ENCODE measurements at regions not wholly inside any gene's neighbourhood (a gene's known extent, or its start where the extent isn't known, plus 50 kb on each side); places are given as distances from the start of the nearest gene placed in this dataset.
"Not testable (repeated sequence)": the region's sequence is repeated elsewhere in the genome, so short reads cannot be mapped to it uniquely, and the experiment has no call there.

DNA sequence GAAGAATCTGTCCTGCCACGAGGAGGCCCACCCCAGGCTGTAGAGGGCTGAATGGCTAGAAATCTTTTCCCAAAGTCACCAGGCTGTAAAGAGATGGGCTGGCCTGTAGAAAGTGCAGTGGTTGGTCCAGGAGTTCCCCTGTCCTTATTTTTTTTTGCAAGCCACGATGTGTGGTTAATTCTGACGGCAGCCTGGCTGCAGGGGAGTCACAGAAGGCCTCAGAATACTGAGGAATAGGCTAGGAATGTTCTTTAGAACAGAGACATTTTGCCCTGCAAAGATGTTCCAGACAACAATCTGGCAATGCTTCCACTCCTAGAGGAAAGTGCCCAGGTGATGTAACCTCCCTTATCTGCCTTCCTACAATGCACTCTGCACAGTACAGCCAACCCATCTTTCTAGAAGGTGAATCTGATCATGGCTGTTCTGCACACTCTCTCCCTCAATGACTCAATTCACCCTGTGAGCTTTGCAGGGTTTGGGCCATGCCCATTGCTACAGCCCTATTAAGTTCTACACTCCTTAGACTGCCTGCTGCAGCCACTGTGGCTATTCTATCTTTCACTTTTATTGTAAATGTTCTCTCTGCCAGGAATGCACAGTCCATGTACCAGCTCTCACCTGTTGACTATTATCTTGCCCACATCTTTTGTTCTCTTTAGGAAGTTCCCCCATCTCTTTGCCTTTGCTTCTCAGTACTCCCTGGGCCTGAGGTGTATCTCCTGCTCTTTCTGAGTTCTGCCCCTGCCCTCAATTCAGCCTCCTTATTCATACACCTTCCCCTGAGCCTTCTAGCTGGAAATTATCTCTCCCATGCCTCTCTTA, 377.8 kb upstream of the CLINT1 start:
- no peak overlapping the region for H3K27ac ChIP-seq

GRCh38 chr5:158235159-158235547, 376.2 kb upstream of the CLINT1 start:
- H3K27ac ChIP-seq, result no peak overlapping the region
- DNase-seq (ENCODE audit: low read depth, low spot score), result no peak

More for the DNA sequence above, 377.8 kb upstream of the CLINT1 start:
- DNase-seq (ENCODE audit: low read depth, low spot score), result no peak

GRCh38 chr5:158234323-158235158, 375.6 kb upstream of the CLINT1 start:
- H3K27ac ChIP-seq, result no peak overlapping the region
- DNase-seq (ENCODE audit: low read depth, low spot score), result no peak

GRCh38 chr5:158233735-158234322, 374.9 kb upstream of the CLINT1 start:
- no peak for DNase-seq (ENCODE audit: low read depth, low spot score)

GRCh38 chr5:158227314-158227713, 368.4 kb upstream of the CLINT1 start:
- not testable (repeated sequence) for DNase-seq (ENCODE audit: low read depth, low spot score); H3K27ac ChIP-seq

More at GRCh38 chr5:158233735-158234322, 374.9 kb upstream of the CLINT1 start:
- H3K27ac ChIP-seq, result no peak overlapping the region

DNA sequence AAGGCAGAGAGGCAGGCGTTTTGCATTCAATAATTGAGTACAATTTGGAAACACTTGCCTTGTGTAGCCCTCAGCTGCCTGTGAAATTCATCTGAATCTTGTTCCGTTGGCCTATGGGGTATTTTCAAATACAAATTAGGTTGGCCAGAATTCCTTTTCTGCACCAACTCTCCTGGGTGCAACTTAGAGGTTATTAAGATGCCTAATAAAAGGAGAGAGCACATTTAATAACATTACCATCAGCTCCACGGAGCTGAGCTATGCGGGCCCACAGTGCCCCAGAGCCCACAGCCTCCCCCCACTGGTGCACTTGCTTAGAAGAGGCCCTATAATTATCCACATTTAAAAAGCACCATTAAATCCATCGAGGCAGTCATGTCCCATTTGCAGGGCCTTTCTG, 367.6 kb upstream of the CLINT1 start:
- H3K27ac ChIP-seq, result no peak overlapping the region
- no peak for DNase-seq (ENCODE audit: low read depth, low spot score)

- no peak overlapping the region for H3K27ac ChIP-seq
Measured at GRCh38 chr5:158224253-158224652, 365.3 kb upstream of the CLINT1 start.

GRCh38 chr5:158223054-158223600, 364.2 kb upstream of the CLINT1 start:
- no peak overlapping the region for H3K27ac ChIP-seq
- no peak for DNase-seq (ENCODE audit: low read depth, low spot score)

More at GRCh38 chr5:158224253-158224652, 365.3 kb upstream of the CLINT1 start:
- DNase-seq (ENCODE audit: low read depth, low spot score), result no peak

DNA sequence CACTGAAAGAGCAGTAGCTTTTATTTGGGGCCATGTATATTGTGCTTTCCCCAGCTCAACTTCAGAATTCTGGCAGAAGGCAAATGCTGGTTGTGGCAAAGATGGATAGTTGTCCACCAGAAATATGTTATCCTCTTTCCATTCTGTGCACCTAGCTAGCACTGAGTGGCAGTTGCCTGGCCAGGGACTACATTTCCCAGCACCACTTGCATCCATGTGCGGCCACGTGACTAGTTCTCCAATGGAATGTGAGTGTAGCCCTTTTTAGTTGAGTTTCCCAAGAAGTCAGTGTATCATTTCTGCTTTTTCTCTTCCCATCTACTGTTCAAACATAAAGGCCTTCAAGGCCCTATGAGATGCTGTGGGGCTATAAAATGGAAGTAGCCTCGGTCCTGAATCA, 354.0 kb upstream of the CLINT1 start:
- H3K27ac ChIP-seq, result no peak overlapping the region

DNA sequence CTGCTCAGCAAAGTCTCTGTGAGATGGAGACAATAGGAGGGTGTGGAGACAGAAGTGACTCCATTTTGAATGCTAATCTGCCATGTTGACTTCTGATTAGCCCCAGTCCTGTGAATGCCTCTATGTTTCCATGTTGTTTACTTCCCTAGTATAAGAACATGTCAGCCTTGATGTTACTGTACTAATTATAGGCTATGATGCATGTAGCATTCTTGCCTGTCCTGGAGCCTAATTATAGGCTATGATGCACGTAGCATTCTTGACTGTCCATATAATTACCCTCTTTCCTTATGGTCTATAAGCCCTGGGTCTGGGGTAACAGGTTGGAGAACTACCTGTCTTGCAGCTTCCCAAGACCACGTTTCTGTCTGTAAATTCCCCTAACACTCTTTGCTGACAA, 353.3 kb upstream of the CLINT1 start:
- H3K27ac ChIP-seq, result no peak overlapping the region
- DNase-seq (ENCODE audit: low read depth, low spot score), result no peak

More for the DNA sequence above, 354.0 kb upstream of the CLINT1 start:
- DNase-seq (ENCODE audit: low read depth, low spot score), result no peak

DNA sequence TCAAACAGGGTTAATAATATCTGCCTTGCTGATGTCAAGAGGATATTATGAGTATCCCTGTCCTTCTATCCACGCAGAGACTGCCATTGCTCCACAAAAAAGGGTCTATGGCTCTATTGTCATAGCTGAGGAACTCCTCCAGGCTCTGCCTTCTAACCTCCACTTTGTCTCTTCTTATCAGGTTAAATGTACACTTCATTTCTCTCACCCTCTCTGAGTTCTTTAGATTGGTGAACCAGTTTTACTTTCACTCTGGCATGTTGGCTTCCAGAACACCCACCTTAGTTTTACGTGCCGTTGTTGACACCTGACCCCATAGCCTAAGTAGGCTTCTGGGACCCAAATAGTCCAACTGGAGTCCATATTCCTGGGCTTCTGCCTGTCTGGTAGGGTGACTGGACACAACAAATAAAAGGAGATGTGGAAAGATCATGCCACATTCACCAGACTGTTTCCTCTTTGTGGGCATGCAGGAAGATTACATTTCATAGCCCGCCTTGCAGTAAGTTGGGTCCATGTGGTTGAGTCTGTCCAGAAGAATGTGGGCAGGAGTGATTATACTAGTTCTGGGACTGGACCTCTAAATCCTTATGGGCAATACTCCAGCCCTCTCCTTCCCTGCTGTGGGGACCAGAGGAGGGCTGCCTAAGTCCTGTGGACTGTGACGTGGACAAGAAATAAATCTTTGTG, 350.4 kb upstream of the CLINT1 start:
- DNase-seq (ENCODE audit: low read depth, low spot score), result no peak
- H3K27ac ChIP-seq, result no peak overlapping the region

DNA sequence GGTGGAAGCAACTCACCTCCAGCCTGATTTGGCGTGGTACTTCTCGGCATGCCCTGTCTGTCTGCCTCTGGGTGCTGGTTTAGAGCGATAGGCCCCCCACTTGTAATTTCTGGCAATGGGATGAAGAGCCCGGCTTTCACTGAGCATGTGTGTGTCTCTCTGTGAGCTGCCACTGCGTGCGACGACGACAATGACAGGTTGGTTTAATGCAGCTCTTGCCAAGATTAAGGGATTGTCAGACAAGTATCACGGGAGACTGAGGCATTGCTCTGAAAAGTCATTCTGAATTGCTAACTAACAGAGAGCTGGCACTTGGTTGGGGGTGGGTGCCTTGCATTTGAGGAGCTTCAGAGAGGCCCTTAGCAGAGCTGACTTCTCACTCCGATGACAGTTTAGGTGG, 348.8 kb upstream of the CLINT1 start:
- no peak for DNase-seq (ENCODE audit: low read depth, low spot score)

DNA sequence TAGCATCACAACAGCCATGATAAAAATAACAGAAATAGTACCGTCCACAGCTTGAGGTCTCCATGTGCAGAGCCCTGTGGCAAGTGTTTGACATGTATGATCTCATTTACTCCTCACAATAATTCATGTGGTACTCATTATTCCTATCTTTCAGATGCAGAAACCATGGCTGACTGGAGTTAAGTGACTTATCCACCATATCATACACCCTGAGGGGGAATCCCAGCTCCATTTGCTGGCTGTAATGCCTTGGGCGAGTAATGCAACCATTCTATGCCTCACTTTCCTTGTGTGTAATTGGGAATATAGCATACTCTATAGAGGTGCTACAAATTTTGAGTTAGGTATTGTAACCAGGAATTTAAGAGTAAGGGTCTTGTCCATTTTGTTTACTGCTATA, 347.0 kb upstream of the CLINT1 start:
- DNase-seq (ENCODE audit: low read depth, low spot score), result no peak
- no peak overlapping the region for H3K27ac ChIP-seq

More for the DNA sequence above, 348.8 kb upstream of the CLINT1 start:
- no peak overlapping the region for H3K27ac ChIP-seq

DNA sequence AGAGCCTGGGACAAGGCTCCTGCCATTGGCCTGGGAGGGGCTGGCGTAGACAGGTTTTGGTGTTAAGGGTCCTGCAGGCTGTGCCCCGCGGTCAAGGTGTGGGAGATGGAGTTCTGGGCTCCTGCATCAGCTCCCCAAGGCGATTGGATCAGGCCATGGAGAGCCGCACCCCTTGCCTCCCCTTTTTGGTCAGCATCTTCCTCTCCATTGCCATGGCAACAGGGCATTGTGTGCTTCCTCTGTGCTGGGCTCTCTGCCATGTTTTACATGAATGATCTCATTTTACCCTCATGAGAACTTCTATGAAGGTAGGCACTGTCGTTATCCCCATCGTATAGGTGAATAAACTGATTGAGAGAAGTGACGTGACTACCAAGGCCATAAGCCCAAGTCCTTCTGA, 344.3 kb upstream of the CLINT1 start:
- no peak overlapping the region for H3K27ac ChIP-seq
- no peak for DNase-seq (ENCODE audit: low read depth, low spot score)

DNA sequence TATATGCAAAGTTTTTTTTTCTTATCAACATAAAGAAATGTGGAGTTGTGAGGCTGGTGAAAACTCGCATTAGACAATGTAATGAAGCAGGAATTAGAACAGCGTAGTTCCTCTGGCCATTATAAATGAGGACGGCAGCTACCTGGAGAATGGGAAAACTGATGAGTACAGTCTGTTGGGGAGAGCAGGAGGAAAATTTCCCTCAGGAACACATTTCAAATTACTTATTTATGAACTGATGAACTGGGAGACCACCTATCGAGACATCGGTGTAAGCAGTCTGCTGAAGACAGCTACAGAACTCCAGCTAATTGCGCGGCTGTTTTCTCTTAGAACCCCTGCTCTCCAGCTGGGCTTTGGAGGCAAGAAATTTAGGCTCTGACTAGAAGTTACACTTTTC, 343.9 kb upstream of the CLINT1 start:
- H3K27ac ChIP-seq, result no peak overlapping the region
- no peak for DNase-seq (ENCODE audit: low read depth, low spot score)

DNA sequence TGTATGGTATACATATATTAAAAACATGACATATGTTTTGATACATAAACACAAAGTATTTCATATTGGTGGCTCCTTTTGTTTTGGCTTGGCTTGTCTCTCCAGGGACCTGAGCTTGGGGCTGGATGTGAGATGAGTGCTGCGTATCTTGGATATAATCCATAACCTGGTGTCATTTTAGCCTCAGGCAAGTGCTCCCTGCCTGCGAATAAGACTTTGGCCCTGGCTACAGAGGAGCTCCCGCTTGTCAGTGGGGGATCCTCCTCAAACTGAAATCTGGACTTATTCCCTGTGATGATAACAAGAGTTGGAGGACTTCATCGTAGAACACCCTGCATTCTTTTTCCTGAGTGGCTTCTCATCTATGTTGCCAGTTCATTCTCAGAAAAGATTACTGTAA, 341.7 kb upstream of the CLINT1 start:
- no peak for DNase-seq (ENCODE audit: low read depth, low spot score)
- no peak overlapping the region for H3K27ac ChIP-seq

GRCh38 chr5:158198636-158199035, 339.7 kb upstream of the CLINT1 start:
- no peak for DNase-seq (ENCODE audit: low read depth, low spot score)

DNA sequence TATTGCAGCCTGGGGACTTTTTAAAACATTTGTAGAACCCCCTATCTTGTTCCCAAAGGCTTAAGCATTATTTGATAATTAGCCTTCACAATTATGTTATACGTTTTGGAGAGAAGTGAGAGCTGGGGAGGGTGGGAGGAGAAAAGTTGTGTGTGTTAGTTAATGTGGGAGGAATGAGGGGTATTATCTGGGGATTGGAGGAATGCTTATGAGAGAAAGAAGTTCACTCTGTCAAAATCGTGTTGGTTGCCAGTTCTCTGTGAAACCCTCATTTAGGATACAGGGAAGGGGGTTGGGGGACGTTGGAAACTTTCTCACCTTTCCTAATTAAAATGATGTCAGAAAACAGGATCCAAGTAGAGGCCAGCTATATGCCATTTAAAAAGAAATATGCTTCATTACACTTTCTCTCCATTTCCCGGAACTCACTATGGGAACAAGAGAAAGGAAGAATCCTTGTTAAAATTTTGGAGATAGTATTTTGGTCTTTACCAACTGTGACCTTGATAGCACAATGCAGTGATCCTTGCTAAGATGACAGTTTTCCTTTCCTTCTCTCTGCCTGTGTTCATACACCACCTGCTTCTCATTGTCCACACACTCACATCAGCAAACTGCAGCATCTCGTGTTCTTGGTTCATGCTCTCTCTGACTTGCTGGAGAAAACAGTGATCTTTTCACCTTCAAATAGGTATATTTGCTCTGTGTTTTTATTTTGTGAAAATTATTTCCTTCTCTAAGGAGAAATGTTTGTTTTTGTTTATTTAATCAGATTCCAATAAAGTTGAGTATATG, 336.7 kb upstream of the CLINT1 start:
- DNase-seq (ENCODE audit: low read depth, low spot score), result no peak
- no peak overlapping the region for H3K27ac ChIP-seq

More at GRCh38 chr5:158198636-158199035, 339.7 kb upstream of the CLINT1 start:
- no peak overlapping the region for H3K27ac ChIP-seq

- H3K27ac ChIP-seq, result no peak overlapping the region
- DNase-seq (ENCODE audit: low read depth, low spot score), result no peak
Measured at GRCh38 chr5:158194561-158194976, 335.6 kb upstream of the CLINT1 start.

Measured in epithelial cell of prostate (primary cell).